CD4-positive, alpha-beta T cell treated with Interleukin-15 for 4 hours (primary cell): ENCODE measurements at regions not wholly inside any gene's neighbourhood (a gene's known extent, or its start where the extent isn't known, plus 50 kb on each side); places are given as distances from the start of the nearest gene placed in this dataset.

Experiments used
- DNase-seq: peaks from one replicate; pipeline ENCODE4 v3.0.0-alpha.2; 2020; ENCODE audit warnings: low spot score

DNA sequence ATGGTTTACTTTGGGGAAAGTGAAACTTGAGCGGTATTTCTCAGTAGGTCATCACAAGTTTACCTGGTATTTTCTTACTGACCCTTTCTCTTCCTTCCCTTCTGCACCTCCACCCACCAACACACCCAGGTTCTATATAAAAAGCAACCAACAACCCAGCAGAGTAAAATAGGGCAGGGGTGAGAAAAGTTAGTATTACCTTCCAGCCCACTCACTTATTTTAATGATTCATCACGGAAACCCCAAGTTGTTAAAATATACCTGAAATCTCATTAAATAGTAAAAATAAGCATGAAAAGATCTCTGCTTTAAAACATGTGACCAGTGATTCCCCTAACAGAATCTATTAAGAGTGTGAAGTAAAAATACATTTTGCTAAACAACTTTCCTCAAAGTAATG lies 306.1 kb downstream of the ZEB2 start:
- DNase-seq: peak; percentile 22

DNA sequence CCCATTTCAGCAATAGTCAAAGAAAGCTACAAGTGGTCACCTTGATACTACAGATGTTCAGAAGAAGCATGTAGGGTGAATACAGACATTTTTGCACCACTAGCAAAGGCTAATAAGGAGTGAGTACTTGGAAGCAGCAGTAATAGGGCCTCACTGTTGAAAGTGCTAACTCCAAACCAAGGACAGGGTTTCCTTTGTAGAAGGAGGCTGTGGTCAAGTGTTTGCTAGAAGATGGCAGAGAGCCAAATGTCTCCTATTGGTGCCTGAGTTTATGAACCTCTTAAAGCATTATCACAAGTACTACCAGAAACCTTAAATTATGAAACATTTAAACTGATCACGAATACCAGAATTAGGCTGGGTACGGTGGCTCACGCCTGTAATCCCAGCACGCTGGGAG lies 308.1 kb downstream of the ZEB2 start:
- DNase-seq: no peak

DNA sequence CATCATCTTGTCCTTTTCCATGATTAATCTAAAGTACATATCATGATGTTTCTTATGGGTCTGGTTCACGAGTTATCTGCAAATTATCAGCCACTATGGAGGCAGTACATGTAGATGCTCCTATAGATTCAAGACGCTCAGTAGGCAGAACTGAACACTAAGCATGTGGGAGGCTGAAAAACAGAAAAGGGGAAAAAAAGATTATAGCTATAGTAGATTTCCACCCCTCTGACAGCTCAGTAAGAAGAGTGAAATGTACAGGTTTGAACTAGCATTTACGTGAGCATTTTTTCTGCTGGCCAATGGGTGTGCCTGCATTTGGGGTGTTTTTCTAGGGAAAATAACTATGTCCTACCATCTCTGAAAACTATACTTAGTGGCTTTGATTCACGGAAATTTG lies 308.9 kb downstream of the ZEB2 start:
- no peak for DNase-seq

DNA sequence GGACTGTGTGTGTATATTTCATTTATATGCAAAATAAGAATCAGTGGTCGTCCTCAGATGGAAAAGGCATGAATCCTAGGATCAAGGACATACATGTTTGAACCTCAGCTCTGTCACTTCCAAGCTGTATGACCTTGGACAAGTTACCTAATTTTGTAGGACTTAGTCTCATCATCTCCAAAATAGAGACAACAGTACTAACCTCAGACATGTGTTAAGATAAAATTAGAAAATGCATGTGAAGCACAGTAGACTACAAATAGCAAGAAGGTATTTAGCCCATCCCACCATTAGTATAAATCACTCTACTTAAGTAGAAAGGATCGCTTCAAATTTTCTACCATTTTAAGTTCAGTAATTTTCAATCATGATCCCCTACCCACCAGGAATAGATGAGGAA lies 309.8 kb downstream of the ZEB2 start:
- DNase-seq: no peak

DNA sequence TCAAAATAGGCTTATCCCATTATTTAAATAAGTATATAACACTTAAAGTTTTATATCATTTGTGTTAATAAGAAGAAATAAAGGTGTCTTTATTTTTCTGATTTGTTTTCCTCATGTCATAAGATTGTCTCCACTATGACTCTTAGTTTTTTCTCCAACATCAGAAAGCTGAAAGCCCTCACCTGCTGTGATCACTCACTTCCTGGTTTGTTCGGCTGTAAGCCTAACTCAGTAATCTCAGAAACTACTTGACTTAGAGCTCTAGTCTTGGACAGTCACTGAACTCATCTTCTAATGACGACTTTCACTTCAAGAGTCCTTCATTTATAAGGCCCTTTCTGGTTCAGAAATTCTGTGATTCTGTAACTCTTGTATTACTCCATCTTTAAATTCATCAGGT lies 311.0 kb downstream of the ZEB2 start:
- no peak for DNase-seq

DNA sequence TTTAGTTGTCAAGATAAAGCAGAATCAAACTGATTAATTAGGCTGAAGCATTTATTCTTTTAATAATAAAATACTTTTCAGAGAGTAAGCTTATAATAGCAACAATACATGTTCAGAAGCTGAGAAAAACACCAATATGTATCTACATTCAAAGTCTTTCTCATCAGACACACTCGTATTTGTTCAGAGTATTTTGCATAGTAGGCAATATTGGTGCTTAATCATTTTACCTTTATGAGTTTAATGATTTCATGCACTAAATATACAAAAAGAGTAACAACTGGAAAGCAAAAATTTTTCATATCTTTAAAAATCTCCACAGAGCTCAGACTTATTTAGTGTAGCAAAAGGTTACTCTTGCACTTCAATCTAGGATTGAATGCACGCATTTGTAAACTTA lies 313.9 kb downstream of the ZEB2 start:
- no peak for DNase-seq

DNA sequence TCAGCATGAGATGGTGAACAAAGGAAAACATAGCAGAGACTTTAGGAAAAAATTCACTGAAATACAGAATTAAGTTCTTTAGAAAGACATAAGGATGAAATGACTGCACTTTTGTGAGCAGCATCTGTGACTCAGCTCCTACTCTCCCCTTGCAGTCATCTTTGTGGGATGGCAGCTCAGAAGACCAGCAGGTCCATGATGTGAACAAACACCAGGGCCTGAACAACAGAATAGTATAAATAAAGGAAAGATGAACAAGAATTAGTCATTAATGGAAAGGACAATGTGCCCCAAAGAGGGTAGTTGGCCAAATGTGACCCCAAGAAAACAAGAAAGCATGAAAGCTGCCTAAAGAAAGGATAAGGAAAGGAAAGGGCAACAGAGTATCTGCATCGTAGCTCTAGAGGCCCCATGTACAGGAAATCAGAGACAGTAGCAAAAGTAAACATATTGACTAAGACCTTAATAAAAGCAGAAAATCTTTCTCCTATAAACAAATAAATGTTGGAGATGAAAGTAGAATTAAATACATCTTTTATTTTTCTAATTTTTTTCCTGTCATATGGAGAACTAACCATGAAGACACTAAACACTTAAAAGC lies 318.0 kb downstream of the ZEB2 start:
- DNase-seq: no peak

DNA sequence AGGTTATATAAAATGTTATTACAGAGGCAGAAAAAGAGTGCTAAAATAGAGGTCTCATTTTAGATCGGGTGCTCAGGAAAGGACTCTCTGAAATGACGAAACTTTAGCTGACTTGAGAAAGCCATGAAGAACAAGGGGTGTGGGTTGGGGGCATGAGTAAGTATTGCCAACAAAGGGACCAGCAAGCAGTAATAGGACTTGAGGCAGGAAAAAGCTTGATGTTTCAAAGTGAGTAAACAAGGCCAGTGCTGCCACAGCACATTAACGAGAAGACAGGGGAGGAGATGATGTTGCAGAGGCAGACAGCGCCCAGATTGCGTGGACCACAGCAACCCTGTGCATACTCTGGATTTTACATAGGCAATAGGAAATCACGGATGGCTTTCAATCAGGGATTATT lies 318.8 kb downstream of the ZEB2 start:
- DNase-seq: no peak

DNA sequence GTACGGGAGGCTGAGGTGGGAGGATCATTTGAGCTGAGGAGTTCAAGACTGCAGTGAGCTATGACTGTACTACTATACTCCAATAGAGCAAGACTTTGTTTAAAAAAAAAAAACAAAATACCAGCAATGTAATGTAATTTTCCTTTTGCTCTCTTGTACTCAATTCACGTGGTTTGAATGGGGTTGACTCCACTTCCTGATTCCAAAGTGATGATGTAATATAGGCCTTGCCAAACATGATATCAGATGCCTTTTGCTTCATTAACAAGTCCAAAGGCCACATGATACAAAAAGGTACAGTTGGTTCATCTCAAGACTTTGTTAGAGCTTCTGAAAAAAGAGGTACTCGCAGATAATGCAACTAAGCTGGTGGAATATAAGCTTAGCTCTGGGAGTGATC lies 321.8 kb downstream of the ZEB2 start:
- no peak for DNase-seq

DNA sequence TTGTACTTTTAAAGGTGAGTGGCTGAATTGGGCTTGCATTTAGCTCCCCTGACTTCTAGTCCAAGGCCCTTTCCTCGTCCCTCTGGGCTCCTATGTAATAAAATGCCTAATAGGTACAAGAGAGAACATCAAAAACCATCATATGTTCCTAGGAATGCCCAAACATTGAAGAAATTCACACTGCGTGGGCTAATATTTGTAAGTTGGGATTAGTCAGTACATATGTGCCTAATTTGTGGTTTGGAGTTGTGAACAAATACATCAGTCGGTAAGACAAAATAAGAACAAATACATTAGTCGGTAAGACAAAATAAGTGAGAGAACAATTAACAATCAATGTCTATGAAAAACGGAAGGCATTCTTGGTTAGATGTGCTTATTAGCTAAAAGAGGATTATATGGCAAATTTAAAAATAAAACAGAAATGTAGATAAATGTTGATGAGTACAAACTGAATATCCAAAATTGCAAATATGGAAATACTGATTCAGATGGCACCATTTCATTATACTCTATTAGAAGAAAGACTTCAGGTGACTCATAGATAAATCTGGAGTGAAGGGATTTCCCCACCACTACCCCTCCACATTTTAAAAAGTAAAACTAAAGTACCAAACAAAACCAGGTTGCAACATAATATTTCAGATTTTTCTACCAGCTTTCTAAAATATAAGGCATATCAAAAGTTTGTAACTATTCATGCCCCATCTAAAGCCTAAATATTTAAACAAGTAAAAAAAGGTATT lies 325.4 kb downstream of the ZEB2 start:
- peak; percentile 7 for DNase-seq

DNA sequence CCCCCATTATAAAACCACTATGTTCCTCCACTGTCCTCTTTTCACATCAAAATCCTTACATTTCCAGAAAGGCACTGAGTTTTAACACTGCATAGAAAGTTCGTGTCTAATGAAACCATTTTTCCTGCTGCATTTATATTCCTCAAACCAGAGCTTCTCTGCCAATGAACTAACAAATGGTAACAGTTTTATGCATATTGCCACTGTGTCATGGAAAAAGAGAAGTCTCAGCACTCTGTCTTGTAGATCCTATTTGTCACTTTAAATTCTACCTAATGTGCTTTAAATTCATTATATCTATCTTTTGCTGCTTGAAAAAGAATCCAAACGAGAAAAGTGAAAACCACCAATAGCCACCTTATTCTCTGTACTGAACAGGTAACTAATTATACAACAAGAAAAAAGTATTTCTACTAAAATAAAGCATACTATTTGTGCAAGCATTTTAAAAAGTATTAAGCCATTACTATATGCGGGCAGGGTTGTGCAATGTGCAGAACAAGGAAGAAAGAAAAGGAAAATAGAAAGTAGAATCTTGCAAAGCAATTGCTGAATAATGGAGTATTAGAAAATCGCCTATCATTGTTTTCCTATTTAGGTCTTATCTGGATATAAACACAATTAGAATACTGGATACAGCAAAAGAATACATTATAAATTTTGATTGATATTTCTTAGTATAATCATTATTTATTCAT lies 328.9 kb downstream of the ZEB2 start:
- no peak for DNase-seq

DNA sequence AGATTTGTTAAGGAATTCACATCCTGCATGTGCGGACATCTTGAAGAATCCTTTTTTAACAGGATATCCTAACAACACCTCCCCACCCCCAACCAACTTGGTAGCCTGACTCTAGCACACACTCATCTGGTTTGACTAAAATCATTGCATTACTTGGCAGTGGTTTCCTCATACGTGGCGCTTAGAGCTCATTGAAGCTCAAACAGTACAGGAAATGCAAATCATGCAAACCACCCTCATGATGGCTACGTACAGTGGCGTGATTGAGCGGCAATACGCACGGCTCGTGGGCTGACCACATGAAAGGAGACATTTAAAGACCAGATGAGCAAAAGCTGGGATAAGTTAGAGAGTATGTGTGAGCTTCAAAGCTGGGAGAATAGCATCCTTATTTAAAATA lies 336.2 kb downstream of the ZEB2 start:
- DNase-seq: peak; percentile 72

DNA sequence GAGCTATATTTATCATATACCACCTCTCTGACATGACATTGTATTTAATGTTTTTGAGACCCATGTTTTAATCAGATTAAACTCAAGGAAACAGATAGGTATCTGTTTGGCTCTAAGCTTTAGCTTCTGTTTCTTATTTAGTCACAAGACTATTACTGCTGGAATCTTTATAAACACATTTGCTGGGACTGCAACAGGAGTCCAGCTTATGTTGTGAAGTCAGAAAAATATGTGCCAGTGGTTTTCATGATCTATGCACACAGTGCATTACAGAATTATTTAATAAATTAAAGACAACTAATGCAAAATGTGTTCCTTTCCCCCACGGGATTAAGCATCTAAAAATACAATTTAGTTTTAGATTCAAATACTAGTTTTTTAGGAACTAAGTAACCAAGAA lies 338.9 kb downstream of the ZEB2 start:
- DNase-seq: no peak

DNA sequence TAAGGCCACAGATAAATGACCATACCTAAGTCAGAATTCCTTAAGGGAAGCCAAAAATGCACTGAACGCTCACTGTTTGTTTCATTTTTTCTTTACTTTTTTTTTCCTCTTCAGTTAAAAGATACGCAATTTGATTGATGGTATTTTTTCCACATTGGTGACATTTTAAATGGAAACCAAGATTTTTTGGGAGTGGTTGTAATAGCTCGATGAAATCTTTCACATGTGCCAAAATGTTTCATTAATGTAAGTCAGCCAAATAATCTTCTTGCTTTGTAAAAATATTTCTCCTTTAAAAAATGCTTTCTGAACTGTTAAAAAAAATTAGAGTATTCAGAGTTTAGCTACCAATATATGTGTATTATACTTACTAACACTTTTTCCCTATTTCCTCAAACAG lies 339.8 kb downstream of the ZEB2 start:
- DNase-seq: no peak

DNA sequence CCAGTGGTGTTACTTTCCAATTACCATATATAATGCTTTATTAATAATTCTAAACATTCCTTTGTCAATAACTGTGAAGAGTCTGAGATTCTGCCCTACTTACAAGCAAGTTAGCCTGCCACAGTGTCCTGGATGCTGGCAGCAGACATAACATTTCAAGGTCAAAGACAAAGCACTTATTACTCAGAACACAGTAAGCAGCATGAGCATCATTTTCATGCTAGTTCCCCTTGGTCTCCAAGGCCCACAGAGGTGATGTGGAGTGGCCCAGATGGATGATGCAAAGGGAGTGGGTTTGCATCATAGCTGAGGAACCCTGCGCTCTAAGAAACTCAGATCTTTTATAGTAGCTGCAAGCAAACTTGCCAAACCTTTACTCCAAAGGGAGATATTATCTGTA lies 349.7 kb downstream of the ZEB2 start:
- DNase-seq: no peak

DNA sequence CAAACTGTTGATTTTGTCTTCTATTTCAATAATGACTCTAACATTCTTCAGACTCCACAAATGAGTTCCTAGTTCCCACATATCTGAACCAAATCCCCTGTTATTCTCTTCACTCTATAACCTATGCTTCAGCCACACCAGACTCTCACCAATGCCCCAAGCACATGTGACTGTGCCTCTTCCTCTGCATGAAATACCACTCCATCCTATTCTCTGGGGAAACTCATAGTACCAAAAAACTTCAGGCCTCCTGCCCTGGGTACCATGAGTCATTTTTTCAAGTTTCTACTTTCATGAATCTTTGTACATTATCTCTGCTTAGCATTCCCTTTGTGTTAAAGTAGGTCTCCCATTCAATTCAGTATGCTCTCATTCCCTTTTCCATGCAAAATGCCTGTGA lies 353.2 kb downstream of the ZEB2 start:
- DNase-seq: no peak

DNA sequence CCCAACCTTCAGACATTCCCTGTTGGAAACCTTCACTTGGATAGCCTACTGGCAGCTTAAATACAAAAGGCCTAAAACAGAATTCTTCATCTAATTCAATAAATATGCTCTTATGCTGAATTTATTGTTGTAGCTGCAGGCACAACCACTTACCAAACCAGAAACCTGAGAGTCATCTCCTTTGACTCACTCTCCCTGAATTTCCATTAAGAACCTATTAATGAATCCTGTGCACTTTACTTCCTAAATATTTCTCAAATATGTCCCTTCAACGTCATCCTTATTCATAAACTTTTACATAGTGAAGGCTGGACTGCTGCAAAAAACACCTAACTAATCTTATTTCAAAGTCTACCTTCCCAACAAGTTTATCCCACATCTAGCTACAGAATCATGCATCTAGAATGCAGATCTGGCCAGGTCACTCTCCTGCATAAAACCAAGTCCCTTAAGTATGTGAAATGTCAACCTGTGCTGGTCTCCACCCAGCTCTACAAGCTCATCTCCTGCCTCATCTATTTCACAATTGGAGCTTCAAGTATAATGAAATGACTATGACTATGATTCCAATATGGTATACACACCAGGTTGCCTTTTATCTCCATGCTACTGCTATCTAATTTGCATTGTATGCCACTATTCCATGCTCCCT lies 354.2 kb downstream of the ZEB2 start:
- no peak for DNase-seq

DNA sequence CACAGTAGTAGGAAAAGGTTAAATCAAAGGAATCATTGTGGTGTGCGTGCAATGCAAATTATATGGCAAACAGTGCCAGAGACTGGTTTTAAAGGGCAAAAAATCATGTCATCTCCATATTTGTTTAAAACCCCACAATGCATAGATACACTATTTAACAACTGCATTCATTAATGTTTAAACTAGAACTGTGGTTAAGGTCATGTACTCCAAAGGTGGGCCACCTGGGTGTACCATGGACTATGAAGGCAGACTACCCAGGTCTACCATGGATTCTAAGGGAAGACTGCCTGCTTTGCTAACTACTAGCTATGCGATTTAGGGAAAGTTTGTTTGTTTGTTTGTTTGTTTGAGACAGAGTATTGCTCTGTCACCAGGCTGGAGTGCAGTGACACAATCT lies 356.3 kb downstream of the ZEB2 start:
- no peak for DNase-seq

DNA sequence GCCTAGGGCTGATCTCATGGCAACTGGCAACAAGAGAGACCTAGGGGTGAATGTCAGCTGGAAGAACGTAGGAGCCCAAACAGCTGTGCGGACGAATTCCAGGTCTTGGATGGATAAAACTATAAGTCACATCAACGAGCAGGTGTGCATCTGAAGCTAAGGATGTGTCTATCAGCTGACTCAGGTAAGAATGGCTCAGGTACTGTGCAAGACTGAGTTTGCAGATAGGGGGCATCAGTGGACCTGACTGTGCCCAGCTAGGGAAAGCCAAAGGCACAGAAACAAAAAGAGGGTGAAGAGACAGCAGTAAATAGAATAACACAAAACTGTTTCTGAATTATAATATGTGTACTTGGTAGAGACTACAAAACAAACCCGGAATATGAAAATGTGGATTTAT lies 357.3 kb downstream of the ZEB2 start:
- DNase-seq: peak; percentile 52

DNA sequence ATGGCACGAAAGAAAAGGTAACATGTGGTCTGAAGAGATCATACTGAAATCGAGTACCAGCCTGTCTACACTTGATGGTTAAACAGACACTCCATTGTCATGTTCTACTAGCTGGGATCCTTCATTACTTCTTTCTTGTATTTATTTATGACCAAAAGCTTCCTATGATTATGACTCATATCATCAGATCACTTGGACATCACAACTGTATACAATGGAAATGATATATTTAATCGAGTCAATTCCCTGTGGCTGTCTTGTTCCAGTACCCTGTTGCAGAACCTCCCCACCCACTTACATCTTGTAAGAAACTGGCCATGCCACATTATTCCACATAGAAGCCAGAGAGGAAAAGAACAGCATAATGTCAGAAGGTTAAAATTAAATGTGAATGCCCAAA lies 358.9 kb downstream of the ZEB2 start:
- no peak for DNase-seq

DNA sequence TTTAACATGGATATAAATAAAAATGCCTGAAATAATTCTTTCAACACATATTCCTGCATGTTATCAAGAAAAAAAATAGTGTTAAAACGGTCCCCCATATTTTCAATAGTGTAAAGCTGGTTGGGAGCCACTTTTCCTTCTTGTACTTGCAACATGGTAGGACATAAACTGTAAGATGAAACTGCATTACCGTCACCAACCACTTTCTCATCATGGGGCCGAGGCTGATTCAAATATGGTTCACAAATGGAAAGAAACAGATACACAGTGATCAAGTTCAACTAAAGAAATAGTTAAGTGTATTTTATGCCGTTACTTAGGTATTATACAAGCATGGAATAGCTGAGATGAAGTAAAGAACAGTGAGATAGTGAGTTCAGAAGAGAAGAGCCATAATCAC lies 360.7 kb downstream of the ZEB2 start:
- DNase-seq: no peak

DNA sequence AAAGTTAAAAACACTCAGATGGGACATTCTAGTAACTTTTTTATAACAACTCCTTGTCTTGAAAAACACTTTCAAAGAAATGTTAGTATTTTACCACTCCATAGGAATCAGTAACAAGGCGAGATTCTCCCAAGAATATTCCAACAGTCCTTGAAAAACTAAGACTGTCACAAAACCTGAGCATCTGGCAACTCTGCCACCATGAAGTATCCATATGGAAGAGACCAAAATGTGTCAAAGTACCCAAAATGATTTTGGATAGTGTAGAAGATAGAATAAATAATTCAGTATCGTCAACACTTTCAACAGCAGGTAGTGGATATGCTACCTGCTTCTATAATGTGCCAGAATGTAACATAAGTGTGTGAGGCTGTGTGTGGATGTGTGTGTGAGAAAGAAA lies 361.8 kb downstream of the ZEB2 start:
- no peak for DNase-seq
